PC-9 (cell line): ENCODE measurements at regions not wholly inside any gene's neighbourhood (a gene's known extent, or its start where the extent isn't known, plus 50 kb on each side); places are given as distances from the start of the nearest gene placed in this dataset.

ENCODE experiments used
- CTCF ChIP-seq: fragments of 200-600 bp; sonication (generic); conservative IDR thresholded peaks from 2 replicates; pipeline ENCODE4 v1.6.1; 2017; ENCODE audit warnings: mixed run types, antibody characterized with exemption, mild to moderate bottlenecking, moderate library complexity
- EZH2 ChIP-seq: fragments of 200-600 bp; sonication (generic); IDR thresholded peaks from 2 replicates; pipeline ENCODE4 v1.8.0; 2017; ENCODE audit warnings: antibody characterized with exemption, low read depth

GRCh38 chr12:87171356-87171755 is 857.8 kb downstream of the C12orf50 start:
- no peak for TF ChIP-seq EZH2
- TF ChIP-seq CTCF: no peak
